PC-9 (cell line): ENCODE measurements at regions not wholly inside any gene's neighbourhood (a gene's known extent, or its start where the extent isn't known, plus 50 kb on each side); places are given as distances from the start of the nearest gene placed in this dataset.
A peak's percentile ranks its signal among the peaks of the same experiment; 100 is the strongest.

Experiments
- BruUV-seq: library from RNA; stranded (reverse); fragments of 400-500 nt; replicated peaks from 2 replicates; lab custom pipeline; 2021; lab: Mats Ljungman, UMichigan
- CTCF ChIA-PET: fragments of 300-600 bp; sonication (Branson Sonifier 250); formaldehyde crosslinking; loops from one replicate; lab custom pipeline; 2022; ENCODE audit warnings: antibody characterized with exemption; lab: Charles Lee
- POLR2A ChIA-PET: fragments of 300-600 bp; sonication (Branson Sonifier 250); formaldehyde crosslinking; loops from one replicate; lab custom pipeline; 2022; ENCODE audit warnings: antibody characterized with exemption; ENCODE audit not compliant: unreplicated experiment; lab: Charles Lee
- DNase-seq, 2 experiments: peaks; one replicate each; pipeline versions ENCODE4 v3.0.0 to v3.0.0-alpha.2; 2015 to 2022; ENCODE audit warnings: mixed read lengths in 1 of 2
- H2AFZ ChIP-seq: fragments of 200-600 bp; sonication (generic); 2 replicates; pipeline ENCODE4 v1.8.1; 2017; ENCODE audit warnings: antibody characterized with exemption
- H3F3A ChIP-seq: fragments of 200-600 bp; sonication (generic); 2 replicates; pipeline ENCODE4 v1.8.1; 2017; ENCODE audit warnings: antibody characterized with exemption, mild to moderate bottlenecking, low read depth; ENCODE audit not compliant: insufficient read depth
- H3K27ac ChIP-seq: fragments of 200-600 bp; sonication (generic); 2 replicates; pipeline ENCODE4 v1.6.1; 2016; ENCODE audit warnings: mixed run types
- H3K27me3 ChIP-seq: fragments of 200-600 bp; sonication (generic); 2 replicates; pipeline ENCODE4 v1.6.1; 2016; ENCODE audit warnings: low read depth, mixed run types; ENCODE audit not compliant: insufficient read depth
- H3K36me3 ChIP-seq: fragments of 200-600 bp; sonication (generic); 2 replicates; pipeline ENCODE4 v1.6.1; 2016; ENCODE audit warnings: low read depth, mixed run types
- H3K4me1 ChIP-seq: fragments of 200-600 bp; sonication (generic); replicated peaks from 2 replicates; pipeline ENCODE4 v1.6.1; 2016; ENCODE audit warnings: mixed run types; ENCODE audit not compliant: insufficient read depth
- H3K4me2 ChIP-seq: fragments of 200-600 bp; sonication (generic); 2 replicates; pipeline ENCODE4 v1.6.1; 2017; ENCODE audit warnings: mixed run types
- H3K4me3 ChIP-seq: fragments of 200-600 bp; sonication (generic); 2 replicates; pipeline ENCODE4 v1.6.1; 2016; ENCODE audit warnings: mixed run types
- H3K79me2 ChIP-seq: fragments of 200-600 bp; sonication (generic); 2 replicates; pipeline ENCODE4 v1.6.1; 2017; ENCODE audit warnings: low read depth, mixed run types
- H3K9me2 ChIP-seq: fragments of 200-600 bp; sonication (generic); 2 replicates; pipeline ENCODE4 v1.8.1; 2017; ENCODE audit warnings: mild to moderate bottlenecking; ENCODE audit not compliant: insufficient read depth
- H3K9me3 ChIP-seq: fragments of 200-600 bp; sonication (generic); 2 replicates; pipeline ENCODE4 v1.8.1; 2016; ENCODE audit warnings: low read depth; ENCODE audit not compliant: insufficient read depth
- H4K20me1 ChIP-seq: fragments of 200-600 bp; sonication (generic); 2 replicates; pipeline ENCODE4 v1.8.1; 2017; ENCODE audit not compliant: insufficient read depth
- EZH2 ChIP-seq: fragments of 200-600 bp; sonication (generic); IDR thresholded peaks from 2 replicates; pipeline ENCODE4 v1.8.0; 2017; ENCODE audit warnings: antibody characterized with exemption, low read depth
- intact Hi-C: fragments of 100-400 bp; cut with micrococcal nuclease; formaldehyde crosslinking; loops from one replicate; pipeline ENCODE4 v1.10.0; 2022; ENCODE audit not compliant: unreplicated experiment
- TF ChIP-seq, protein P1 (sequence below): fragments of 200-600 bp; sonication (generic); conservative IDR thresholded peaks from 2 replicates; pipeline ENCODE4 v1.6.1; 2017; ENCODE audit warnings: mixed run types, antibody characterized with exemption, mild to moderate bottlenecking, moderate library complexity

- no peak overlapping the region for H2AFZ ChIP-seq
- H3K4me2 ChIP-seq = no peak overlapping the region
- no peak for DNase-seq
- no peaks in the 10 kb centered on the region for H4K20me1 ChIP-seq
- BruUV-seq = no TSS peak
- H3K9me2 ChIP-seq = no peaks in the 10 kb centered on the region
- H3K4me1 ChIP-seq = peaks cover 28% of the 10 kb centered on the region
- no peak overlapping the region for H3K27ac ChIP-seq
- 0 out of 2 replicates have a peak, but pooled peaks cover 7% of the 10 kb centered on the region for H3K36me3 ChIP-seq
- H3K27me3 ChIP-seq = no peaks in the 10 kb centered on the region
- peaks cover 3% of the 10 kb centered on the region; the same call in 1 of the 2 replicates for H3K9me3 ChIP-seq
- ChIA-PET CTCF (no interaction called here), POLR2A (interaction anchor here (0.6 kb wide), 1 partner anchor 1793 kb away, joined by 5 read pairs; no protein-coding TSS in a partner anchor)
- H3K4me3 ChIP-seq = no peak overlapping the region
- intact Hi-C loops = no loop called here
- TF ChIP-seq EZH2 = no peak
- TF ChIP-seq, protein P1, sequence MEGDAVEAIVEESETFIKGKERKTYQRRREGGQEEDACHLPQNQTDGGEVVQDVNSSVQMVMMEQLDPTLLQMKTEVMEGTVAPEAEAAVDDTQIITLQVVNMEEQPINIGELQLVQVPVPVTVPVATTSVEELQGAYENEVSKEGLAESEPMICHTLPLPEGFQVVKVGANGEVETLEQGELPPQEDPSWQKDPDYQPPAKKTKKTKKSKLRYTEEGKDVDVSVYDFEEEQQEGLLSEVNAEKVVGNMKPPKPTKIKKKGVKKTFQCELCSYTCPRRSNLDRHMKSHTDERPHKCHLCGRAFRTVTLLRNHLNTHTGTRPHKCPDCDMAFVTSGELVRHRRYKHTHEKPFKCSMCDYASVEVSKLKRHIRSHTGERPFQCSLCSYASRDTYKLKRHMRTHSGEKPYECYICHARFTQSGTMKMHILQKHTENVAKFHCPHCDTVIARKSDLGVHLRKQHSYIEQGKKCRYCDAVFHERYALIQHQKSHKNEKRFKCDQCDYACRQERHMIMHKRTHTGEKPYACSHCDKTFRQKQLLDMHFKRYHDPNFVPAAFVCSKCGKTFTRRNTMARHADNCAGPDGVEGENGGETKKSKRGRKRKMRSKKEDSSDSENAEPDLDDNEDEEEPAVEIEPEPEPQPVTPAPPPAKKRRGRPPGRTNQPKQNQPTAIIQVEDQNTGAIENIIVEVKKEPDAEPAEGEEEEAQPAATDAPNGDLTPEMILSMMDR = no peak
- peaks cover 15% of the 10 kb centered on the region for H3F3A ChIP-seq
- H3K79me2 ChIP-seq = no peaks in the 10 kb centered on the region
Observed at GRCh38 chr7:130843703-130844102, 109.7 kb upstream of the KLF14 start.

DNA sequence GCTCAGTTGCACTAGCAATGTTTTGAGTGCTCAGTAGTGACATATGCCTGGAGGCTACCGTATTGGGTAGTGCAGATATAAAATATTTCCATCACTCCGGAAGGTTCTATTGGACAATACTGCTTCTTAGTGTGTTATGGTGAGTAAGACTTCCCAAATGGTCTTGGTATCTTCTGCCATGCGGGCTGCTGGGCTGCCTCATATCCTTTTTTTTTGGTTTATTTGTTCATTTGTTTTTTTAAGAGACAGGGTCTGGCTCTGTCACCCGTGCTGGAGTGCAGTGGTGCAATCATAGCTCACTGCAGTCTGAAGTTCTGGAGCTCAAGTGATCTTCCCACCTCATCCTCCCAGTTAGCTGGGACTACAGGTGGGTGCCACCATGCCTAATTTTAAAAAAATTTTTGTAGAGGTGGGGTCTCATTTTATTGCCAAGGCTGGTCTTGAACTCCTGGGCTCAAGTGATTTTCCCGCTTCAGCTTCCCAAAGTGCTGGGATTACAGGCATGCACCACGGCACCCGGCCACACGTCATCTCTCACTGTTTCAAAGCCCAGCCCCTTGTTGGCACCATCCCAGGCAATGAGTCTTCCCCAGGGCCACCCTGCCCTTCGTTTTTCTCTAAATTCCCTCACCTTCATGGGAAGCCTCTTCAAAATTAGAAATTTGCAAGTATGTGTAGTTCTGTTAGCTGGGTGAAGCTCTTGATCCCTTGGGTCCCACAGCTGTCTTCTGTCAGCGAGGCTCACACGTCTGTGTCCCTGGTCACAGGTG, 111.0 kb upstream of the KLF14 start:
- POLR2A ChIA-PET = interaction anchor here (0.7 kb wide), 1 partner anchor 459 kb away, joined by 6 read pairs; no protein-coding TSS in a partner anchor
- DNase-seq = peak in 1 of 2 experiments; percentile 56

DNA sequence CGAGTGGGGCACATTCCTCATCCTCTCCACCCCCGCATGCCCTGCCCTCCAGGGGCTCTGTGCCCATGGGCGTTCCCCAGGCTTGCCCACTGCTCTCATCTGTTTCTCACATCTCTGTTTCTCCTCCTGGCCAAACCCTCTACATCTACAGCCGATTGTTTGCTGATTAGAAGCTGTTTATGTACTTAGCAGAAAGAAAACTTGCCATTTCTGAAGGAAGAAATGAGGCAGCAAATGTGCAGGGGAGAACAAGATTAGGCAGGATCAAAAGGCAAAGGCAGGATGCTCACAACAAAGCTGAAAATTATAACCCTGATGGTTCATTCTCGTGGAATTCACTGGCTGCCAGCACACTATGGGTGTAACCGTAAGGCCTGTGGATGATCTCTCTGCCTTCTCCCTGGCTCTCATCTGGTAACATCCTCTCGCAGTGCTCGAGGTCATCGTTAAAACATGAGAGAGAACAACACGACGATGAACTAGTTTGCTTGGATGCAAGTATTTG, 111.6 kb upstream of the KLF14 start:
- Histone ChIP-seq H3K27ac (no peak overlapping the region), H3K4me1 (peaks cover 8% of the 10 kb centered on the region; the same call in 1 of the 2 replicates), H3K79me2 (no peaks in the 10 kb centered on the region), H4K20me1 (no peaks in the 10 kb centered on the region), H2AFZ (no peak overlapping the region), H3K27me3 (no peaks in the 10 kb centered on the region), H3K4me2 (no peak overlapping the region), H3K4me3 (no peak overlapping the region), H3K36me3 (0 out of 2 replicates have a peak, but pooled peaks cover 8% of the 10 kb centered on the region), H3K9me2 (no peaks in the 10 kb centered on the region), H3K9me3 (peaks cover 3% of the 10 kb centered on the region; the same call in 1 of the 2 replicates), H3F3A (peaks cover 8% of the 10 kb centered on the region)
- DNase-seq = peak in 1 of 2 experiments; percentile 60
- intact Hi-C loops = no loop called here
- TF ChIP-seq EZH2 = no peak
- TF ChIP-seq, protein P1 = no peak
- CTCF ChIA-PET = interaction anchor here (0.7 kb wide), 1 partner anchor 51 kb away, joined by 3 read pairs; no protein-coding TSS in a partner anchor
- POLR2A ChIA-PET = interaction anchor here (0.7 kb wide), 1 partner anchor 460 kb away, joined by 6 read pairs; no protein-coding TSS in a partner anchor
- no TSS peak for BruUV-seq

More for the DNA sequence above, 111.0 kb upstream of the KLF14 start:
- intact Hi-C loops = no loop called here
- CTCF ChIA-PET = interaction anchor here (0.6 kb wide), 1 partner anchor 1064 kb away, joined by 3 read pairs; no protein-coding TSS in a partner anchor
- Histone ChIP-seq H2AFZ (no peak overlapping the region), H3K36me3 (0 out of 2 replicates have a peak, but pooled peaks cover 8% of the 10 kb centered on the region), H3K4me2 (no peak overlapping the region), H3K27ac (no peak overlapping the region), H3K4me3 (no peak overlapping the region), H3F3A (peaks cover 8% of the 10 kb centered on the region), H3K27me3 (no peaks in the 10 kb centered on the region), H4K20me1 (no peaks in the 10 kb centered on the region), H3K9me2 (no peaks in the 10 kb centered on the region), H3K4me1 (peaks cover 15% of the 10 kb centered on the region; the same call in 1 of the 2 replicates), H3K9me3 (peaks cover 3% of the 10 kb centered on the region; the same call in 1 of the 2 replicates), H3K79me2 (no peaks in the 10 kb centered on the region)
- TF ChIP-seq, protein P1 = no peak
- TF ChIP-seq EZH2 = no peak
- BruUV-seq = TSS peak; percentile 60
